HEK293 (cell line): ENCODE measurements at regions not wholly inside any gene's neighbourhood (a gene's known extent, or its start where the extent isn't known, plus 50 kb on each side); places are given as distances from the start of the nearest gene placed in this dataset.
"Not testable (repeated sequence)": the region's sequence is repeated elsewhere in the genome, so short reads cannot be mapped to it uniquely, and the experiment has no call there.

Experiments
- CTCF ChIA-PET: fragments of 350-600 bp; formaldehyde crosslinking; extraction: SDS; loops from one replicate; lab custom pipeline; 2021; ENCODE audit warnings: antibody characterized with exemption; lab: Yijun Ruan, JAX
- POLR2A ChIA-PET: fragments of 300-600 bp; formaldehyde crosslinking; extraction: SDS; loops from one replicate; lab custom pipeline; 2020; ENCODE audit warnings: antibody characterized with exemption, inconsistent platforms; lab: Yijun Ruan, JAX
- H3K27ac ChIP-seq: fragments of 200-500 bp; sonication (Bioruptor generic); 2 replicates; pipeline ENCODE4 v1.5.1; 2014; ENCODE audit warnings: low read depth, low read length, control low read depth, inconsistent platforms; ENCODE audit errors: extremely low read depth
- H3K36me3 ChIP-seq, 2 experiments: fragments of 200-500 bp in 1 of 2; sonication (Bioruptor generic) in 1 of 2; 1 replicate in 1 of 2; 2 replicates in 1 of 2; pipeline ENCODE4 v1.5.1; 2014 to 2017; ENCODE audit warnings: inconsistent platforms in 2 of 2, low read length in 2 of 2; ENCODE audit not compliant: control insufficient read depth in 2 of 2, insufficient read depth in 1 of 2
- H3K4me1 ChIP-seq: fragments of 200-500 bp; sonication (Bioruptor generic); 2 replicates; pipeline ENCODE4 v1.5.1; 2014; ENCODE audit warnings: mild to moderate bottlenecking, low read length, inconsistent platforms; ENCODE audit not compliant: control insufficient read depth, insufficient read depth
- H3K4me3 ChIP-seq: 2 replicates; pipeline ENCODE4 v1.5.1; 2011; ENCODE audit warnings: low read depth, mild to moderate bottlenecking, control low read depth, low read length, moderate library complexity
- H3K9me3 ChIP-seq: fragments of 200-500 bp; sonication (Bioruptor generic); 2 replicates; pipeline ENCODE4 v1.5.1; 2014; ENCODE audit warnings: low read depth, low read length, inconsistent platforms; ENCODE audit not compliant: control insufficient read depth, insufficient read depth
- EGR2 ChIP-seq: fragments of 450-650 bp; formaldehyde crosslinking; IDR thresholded peaks from 2 replicates; pipeline ENCODE4 v1.5.1; 2016; ENCODE audit warnings: low read depth, missing biosample characterization, missing genetic modification characterization
- KLF10 ChIP-seq: fragments of 450-650 bp; IDR thresholded peaks from 2 replicates; pipeline ENCODE4 v1.5.1; 2018; ENCODE audit warnings: missing biosample characterization, mild to moderate bottlenecking, missing genetic modification characterization
- OSR2 ChIP-seq: fragments of 450-650 bp; formaldehyde crosslinking; IDR thresholded peaks from 2 replicates; pipeline ENCODE4 v1.5.1; 2016; ENCODE audit warnings: missing biosample characterization, missing genetic modification characterization
- PATZ1 ChIP-seq: fragments of 450-650 bp; formaldehyde crosslinking; IDR thresholded peaks from 2 replicates; pipeline ENCODE4 v1.5.1; 2016; ENCODE audit warnings: missing biosample characterization, missing genetic modification characterization
- RBAK ChIP-seq: fragments of 450-650 bp; formaldehyde crosslinking; IDR thresholded peaks from 2 replicates; pipeline ENCODE4 v1.5.1; 2016; ENCODE audit warnings: missing biosample characterization, missing genetic modification characterization
- SCRT2 ChIP-seq: fragments of 450-650 bp; formaldehyde crosslinking; IDR thresholded peaks from 2 replicates; pipeline ENCODE4 v1.5.1; 2016; ENCODE audit warnings: missing biosample characterization, missing genetic modification characterization
- SP7 ChIP-seq: fragments of 450-650 bp; formaldehyde crosslinking; IDR thresholded peaks from 2 replicates; pipeline ENCODE4 v1.5.1; 2016; ENCODE audit warnings: missing biosample characterization, missing genetic modification characterization
- ZBTB1 ChIP-seq: fragments of 450-650 bp; formaldehyde crosslinking; IDR thresholded peaks from 2 replicates; pipeline ENCODE4 v1.5.1; 2016; ENCODE audit warnings: missing biosample characterization, missing genetic modification characterization
- ZBTB26 ChIP-seq: fragments of 450-650 bp; formaldehyde crosslinking; optimal IDR thresholded peaks from 2 replicates; pipeline ENCODE3; 2016; ENCODE audit warnings: missing biosample characterization, mild to moderate bottlenecking, missing genetic modification characterization
- ZBTB8A ChIP-seq: fragments of 450-650 bp; formaldehyde crosslinking; IDR thresholded peaks from 2 replicates; pipeline ENCODE4 v1.5.1; 2016; ENCODE audit warnings: missing biosample characterization, missing genetic modification characterization
- ZFP69B ChIP-seq: fragments of 450-650 bp; formaldehyde crosslinking; IDR thresholded peaks from 2 replicates; pipeline ENCODE4 v1.5.1; 2016; ENCODE audit warnings: missing biosample characterization, missing genetic modification characterization
- ZNF10 ChIP-seq: fragments of 450-650 bp; formaldehyde crosslinking; IDR thresholded peaks from 2 replicates; pipeline ENCODE4 v1.5.1; 2017; ENCODE audit warnings: missing biosample characterization, missing genetic modification characterization
- ZNF155 ChIP-seq: fragments of 450-650 bp; formaldehyde crosslinking; IDR thresholded peaks from 2 replicates; pipeline ENCODE4 v1.5.1; 2016; ENCODE audit warnings: missing biosample characterization, missing genetic modification characterization
- ZNF239 ChIP-seq: fragments of 450-650 bp; formaldehyde crosslinking; IDR thresholded peaks from 2 replicates; pipeline ENCODE4 v1.5.1; 2016; ENCODE audit warnings: missing biosample characterization, missing genetic modification characterization
- ZNF366 ChIP-seq: fragments of 450-650 bp; formaldehyde crosslinking; conservative IDR thresholded peaks from 2 replicates; pipeline ENCODE4 v1.5.1; 2016; ENCODE audit warnings: missing biosample characterization, missing genetic modification characterization
- ZNF48 ChIP-seq: fragments of 450-650 bp; formaldehyde crosslinking; IDR thresholded peaks from 2 replicates; pipeline ENCODE4 v1.5.1; 2016; ENCODE audit warnings: missing biosample characterization, missing genetic modification characterization
- ZNF548 ChIP-seq: fragments of 450-650 bp; formaldehyde crosslinking; IDR thresholded peaks from 2 replicates; pipeline ENCODE4 v1.5.1; 2016; ENCODE audit warnings: missing biosample characterization, missing genetic modification characterization
- ZNF596 ChIP-seq: fragments of 450-650 bp; IDR thresholded peaks from 2 replicates; pipeline ENCODE4 v1.5.0; 2018; ENCODE audit warnings: missing biosample characterization, mild to moderate bottlenecking, missing genetic modification characterization, moderate library complexity
- ZNF664 ChIP-seq: fragments of 450-650 bp; formaldehyde crosslinking; IDR thresholded peaks from 2 replicates; pipeline ENCODE4 v1.5.1; 2016; ENCODE audit warnings: missing biosample characterization, missing genetic modification characterization
- ZNF701 ChIP-seq: fragments of 450-650 bp; formaldehyde crosslinking; IDR thresholded peaks from 2 replicates; pipeline ENCODE4 v1.5.1; 2016; ENCODE audit warnings: missing biosample characterization, missing genetic modification characterization
- TF ChIP-seq, protein P1 (sequence below): fragments of 450-650 bp; formaldehyde crosslinking; IDR thresholded peaks from 2 replicates; pipeline ENCODE4 v1.5.1; 2017; ENCODE audit warnings: missing biosample characterization, mild to moderate bottlenecking, missing genetic modification characterization, moderate library complexity

GRCh38 chr6:155748778-155749177 lies 293.1 kb upstream of the NOX3 start:
- not testable (repeated sequence) for H3K27ac ChIP-seq

GRCh38 chr6:155747491-155747890 lies 291.9 kb upstream of the NOX3 start:
- TF ChIP-seq ZNF548 (no peak), OSR2 (no peak), ZFP69B (no peak), EGR2 (no peak), KLF10 (tag by site-specific recombination) (no peak), ZNF155 (no peak), ZNF596 (tag by site-specific recombination) (no peak), ZBTB1 (tag by site-specific recombination) (no peak), PATZ1 (tag by site-specific recombination) (no peak), ZNF664 (no peak), ZBTB8A (tag by site-specific recombination) (no peak), RBAK (no peak), ZNF701 (tag by site-specific recombination) (no peak), ZNF239 (tag by site-specific recombination) (no peak), ZBTB26 (tag by site-specific recombination) (no peak), SP7 (tag by site-specific recombination) (no peak), ZNF48 (tag by site-specific recombination) (no peak), ZNF10 (tag by site-specific recombination) (no peak)
- TF ChIP-seq, protein P1, sequence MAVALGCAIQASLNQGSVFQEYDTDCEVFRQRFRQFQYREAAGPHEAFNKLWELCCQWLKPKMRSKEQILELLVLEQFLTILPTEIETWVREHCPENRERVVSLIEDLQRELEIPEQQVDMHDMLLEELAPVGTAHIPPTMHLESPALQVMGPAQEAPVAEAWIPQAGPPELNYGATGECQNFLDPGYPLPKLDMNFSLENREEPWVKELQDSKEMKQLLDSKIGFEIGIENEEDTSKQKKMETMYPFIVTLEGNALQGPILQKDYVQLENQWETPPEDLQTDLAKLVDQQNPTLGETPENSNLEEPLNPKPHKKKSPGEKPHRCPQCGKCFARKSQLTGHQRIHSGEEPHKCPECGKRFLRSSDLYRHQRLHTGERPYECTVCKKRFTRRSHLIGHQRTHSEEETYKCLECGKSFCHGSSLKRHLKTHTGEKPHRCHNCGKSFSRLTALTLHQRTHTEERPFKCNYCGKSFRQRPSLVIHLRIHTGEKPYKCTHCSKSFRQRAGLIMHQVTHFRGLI (tag by site-specific recombination) = no peak
- Histone ChIP-seq H3K9me3 (no peaks in the 10 kb centered on the region), H3K4me3 (no peak overlapping the region), H3K27ac (no peak overlapping the region), H3K36me3 (no peaks in the 10 kb centered on the region), H3K4me1 (no peaks in the 10 kb centered on the region)
- ChIA-PET POLR2A (no interaction called here), CTCF (no interaction called here)

More at GRCh38 chr6:155748778-155749177, 293.1 kb upstream of the NOX3 start:
- H3K4me1 ChIP-seq, POLR2A ChIA-PET, H3K4me3 ChIP-seq, H3K9me3 ChIP-seq, H3K36me3 ChIP-seq, CTCF ChIA-PET: not testable (repeated sequence)

- Histone ChIP-seq H3K4me3 (no peak overlapping the region), H3K36me3 (no peaks in the 10 kb centered on the region), H3K9me3 (no peaks in the 10 kb centered on the region), H3K27ac (no peak overlapping the region), H3K4me1 (no peaks in the 10 kb centered on the region)
- CTCF ChIA-PET = no interaction called here
- TF ChIP-seq SCRT2 (tag by site-specific recombination) = no peak
- TF ChIP-seq ZNF366 (tag by site-specific recombination) = 0 out of 2 replicates have a peak, but pooled peaks have one; percentile 18
- POLR2A ChIA-PET = no interaction called here
These were observed 285.3 kb upstream of the NOX3 start for GRCh38 chr6:155740781-155741399.
